ES-I3 (cell line): ENCODE measurements at regions not wholly inside any gene's neighbourhood (a gene's known extent, or its start where the extent isn't known, plus 50 kb on each side); places are given as distances from the start of the nearest gene placed in this dataset.

Experiments
- H3K36me3 ChIP-seq: 2 replicates; pipeline ENCODE4 v1.6.1; 2013; ENCODE audit warnings: mild to moderate bottlenecking, low read length, control low read depth, moderate library complexity; ENCODE audit not compliant: insufficient read depth
- H3K4me1 ChIP-seq: 2 replicates; pipeline ENCODE4 v1.6.1; 2013; ENCODE audit warnings: mild to moderate bottlenecking, control low read depth, low read length; ENCODE audit not compliant: insufficient read depth
- H3K9ac ChIP-seq: 2 replicates; pipeline ENCODE4 v1.6.1; 2013; ENCODE audit warnings: low read depth, mild to moderate bottlenecking, low read length, moderate library complexity
- H3K9me3 ChIP-seq: 2 replicates; pipeline ENCODE4 v1.6.1; 2013; ENCODE audit warnings: mild to moderate bottlenecking, low read length, moderate library complexity; ENCODE audit not compliant: control insufficient read depth, insufficient read depth

GRCh38 chr7:25037325-25037724 is 57.3 kb upstream of the OSBPL3 start:
- no peak overlapping the region for H3K9ac ChIP-seq
- H3K36me3 ChIP-seq: no peaks in the 10 kb centered on the region
- H3K4me1 ChIP-seq: no peaks in the 10 kb centered on the region
- H3K9me3 ChIP-seq: no peaks in the 10 kb centered on the region

GRCh38 chr7:25035274-25035673 is 55.3 kb upstream of the OSBPL3 start:
- H3K4me1 ChIP-seq: no peaks in the 10 kb centered on the region; the same call in 1 of the 2 replicates
- 0 out of 2 replicates have a peak, but pooled peaks cover 2% of the 10 kb centered on the region for H3K9me3 ChIP-seq
- no peaks in the 10 kb centered on the region for H3K36me3 ChIP-seq
- H3K9ac ChIP-seq: no peak overlapping the region

GRCh38 chr7:25034136-25034535 is 54.2 kb upstream of the OSBPL3 start:
- H3K9ac ChIP-seq: no peak overlapping the region
- H3K4me1 ChIP-seq: no peaks in the 10 kb centered on the region; the same call in 1 of the 2 replicates
- H3K36me3 ChIP-seq: no peaks in the 10 kb centered on the region
- H3K9me3 ChIP-seq: 0 out of 2 replicates have a peak, but pooled peaks cover 2% of the 10 kb centered on the region

GRCh38 chr7:25032774-25033743 is 53.1 kb upstream of the OSBPL3 start:
- no peaks in the 10 kb centered on the region for H3K36me3 ChIP-seq
- no peak overlapping the region for H3K9ac ChIP-seq
- H3K9me3 ChIP-seq: 0 out of 2 replicates have a peak, but pooled peaks cover 2% of the 10 kb centered on the region
- H3K4me1 ChIP-seq: no peaks in the 10 kb centered on the region; the same call in 1 of the 2 replicates

- Histone ChIP-seq H3K9me3 (0 out of 2 replicates have a peak, but pooled peaks cover 2% of the 10 kb centered on the region), H3K36me3 (no peaks in the 10 kb centered on the region), H3K9ac (no peak overlapping the region), H3K4me1 (no peaks in the 10 kb centered on the region; the same call in 1 of the 2 replicates)
Observed at GRCh38 chr7:25031432-25031831, 51.5 kb upstream of the OSBPL3 start.

GRCh38 chr7:25031007-25031406 is 51.0 kb upstream of the OSBPL3 start:
- Histone ChIP-seq H3K9ac (no peak overlapping the region), H3K36me3 (no peaks in the 10 kb centered on the region), H3K4me1 (peaks cover 2% of the 10 kb centered on the region), H3K9me3 (0 out of 2 replicates have a peak, but pooled peaks cover 2% of the 10 kb centered on the region)
